ENCODE measurements at regions not wholly inside any gene's neighbourhood (a gene's known extent, or its start where the extent isn't known, plus 50 kb on each side); places are given as distances from the start of the nearest gene placed in this dataset.

DNA sequence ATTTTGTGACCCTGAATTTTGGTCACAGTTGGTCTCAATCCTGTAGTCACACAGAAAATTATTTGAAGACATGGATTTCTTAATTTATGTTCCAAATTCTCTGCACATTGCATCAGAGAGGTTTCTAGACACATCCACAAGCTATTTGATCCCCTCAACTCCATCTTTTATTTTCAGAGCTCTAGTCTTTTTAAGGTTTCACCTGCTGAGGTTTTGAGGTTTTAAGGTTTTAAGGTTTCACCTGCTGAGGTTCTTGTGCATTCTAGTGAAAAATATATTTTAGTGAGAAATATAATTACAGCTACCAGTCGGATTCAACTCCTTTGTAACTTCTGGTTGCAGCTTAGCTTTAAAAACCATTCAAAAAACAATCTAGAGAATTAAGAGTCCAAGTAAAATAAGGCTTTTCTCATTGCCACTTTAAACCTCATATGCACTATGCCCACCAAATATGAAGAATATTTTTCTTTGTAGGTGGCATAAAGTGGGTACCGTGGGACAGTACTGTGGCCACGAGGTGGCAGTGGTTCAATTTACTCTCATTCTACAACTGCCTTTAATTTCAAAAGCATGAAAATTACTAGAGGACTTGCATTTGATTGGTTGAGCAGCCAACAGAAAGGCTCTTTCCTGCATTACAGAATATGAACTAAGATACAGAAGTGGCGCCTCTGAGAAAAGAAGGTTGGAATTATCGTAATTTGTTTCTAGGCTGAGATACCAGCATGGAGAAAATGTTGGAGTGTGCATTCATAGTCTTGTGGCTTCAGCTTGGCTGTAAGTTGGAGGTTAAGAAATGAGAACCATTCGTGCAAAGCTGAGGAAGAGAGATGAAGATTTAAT, 366.5 kb upstream of the OR4E1 start:
- no peaks in the 10 kb centered on the region for H3K9me3 Mint-ChIP-seq (ENCODE audit: low read depth)
- H3K27ac Mint-ChIP-seq, result peak overlapping the region; percentile 70
- peaks cover 12% of the 10 kb centered on the region for H3K4me1 Mint-ChIP-seq
- no peaks in the 10 kb centered on the region for H3K27me3 Mint-ChIP-seq
- POLR2A ChIA-PET, result no interaction called here
- CTCF ChIA-PET, result interaction anchor here (0.6 to 1.6 kb wide), 25 partner anchors 13 to 530 kb away, joined by 3 to 11 read pairs (median 4); no protein-coding TSS in a partner anchor
- ATAC-seq (peak; percentile 94), DNase-seq (peak; percentile 70)
- intact Hi-C loops (cut with DNase I, micrococcal nuclease), result loop anchor here (5.0 kb wide), 1 partner anchor 38 kb away; no protein-coding TSS in a partner anchor
- peak overlapping the region; percentile 73 for H3K4me3 Mint-ChIP-seq
- no peaks in the 10 kb centered on the region for H3K36me3 Mint-ChIP-seq (ENCODE audit: low read depth)

GRCh38 chr14:22036541-22037239, 363.1 kb upstream of the OR4E1 start:
- peaks cover 8% of the 10 kb centered on the region for H3K4me1 Mint-ChIP-seq
- DNase-seq (no peak), ATAC-seq (no peak)
- H3K36me3 Mint-ChIP-seq (ENCODE audit: low read depth), result no peaks in the 10 kb centered on the region
- ChIA-PET POLR2A (no interaction called here), CTCF (interaction anchor here (0.6 kb wide), 1 partner anchor 23 kb away, joined by 3 read pairs; no protein-coding TSS in a partner anchor)
- no peak overlapping the region for H3K4me3 Mint-ChIP-seq
- no peaks in the 10 kb centered on the region for H3K27me3 Mint-ChIP-seq
- intact Hi-C loops (cut with DNase I, micrococcal nuclease), result no loop called here
- H3K27ac Mint-ChIP-seq, result no peak overlapping the region
- H3K9me3 Mint-ChIP-seq (ENCODE audit: low read depth), result no peaks in the 10 kb centered on the region

DNA sequence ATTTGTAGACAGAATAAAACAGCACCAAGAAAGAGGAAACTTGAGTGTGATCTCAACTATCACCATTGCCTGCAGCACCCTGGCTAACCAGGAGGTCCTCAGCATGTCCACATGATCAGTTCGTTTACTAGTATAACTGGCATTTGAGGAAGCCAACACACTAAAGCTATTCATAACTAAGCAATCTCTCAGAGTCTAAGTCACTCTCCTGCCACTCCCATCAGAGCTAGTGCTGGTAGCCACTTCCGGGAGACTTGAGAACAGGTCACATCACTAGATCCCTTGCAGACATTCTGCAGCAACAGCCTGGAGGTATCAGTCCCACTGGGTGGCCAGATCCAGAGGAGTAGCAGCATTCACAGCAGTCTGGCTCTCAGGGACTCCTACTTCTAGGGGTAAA, 352.9 kb upstream of the OR4E1 start:
- no peak for DNase-seq

GRCh38 chr14:22025879-22026278, 352.3 kb upstream of the OR4E1 start:
- DNase-seq (no peak), ATAC-seq (no peak)
- H3K27ac Mint-ChIP-seq, result no peak overlapping the region
- ChIA-PET CTCF (interaction anchor here (0.6 to 3.1 kb wide), 3 partner anchors 14 to 24 kb away, joined by 3 to 11 read pairs (median 5); no protein-coding TSS in a partner anchor), POLR2A (no interaction called here)
- peaks cover 2% of the 10 kb centered on the region for H3K27me3 Mint-ChIP-seq
- no peaks in the 10 kb centered on the region for H3K36me3 Mint-ChIP-seq (ENCODE audit: low read depth)
- intact Hi-C loops (cut with DNase I, micrococcal nuclease), result no loop called here
- H3K4me1 Mint-ChIP-seq, result peaks cover 4% of the 10 kb centered on the region
- H3K4me3 Mint-ChIP-seq, result no peak overlapping the region
- H3K9me3 Mint-ChIP-seq (ENCODE audit: low read depth), result no peaks in the 10 kb centered on the region

More for the DNA sequence above, 352.9 kb upstream of the OR4E1 start:
- CTCF ChIA-PET, result interaction anchor here (0.7 to 3.1 kb wide), 4 partner anchors 14 to 552 kb away, joined by 3 to 11 read pairs (median 4); no protein-coding TSS in a partner anchor
- POLR2A ChIA-PET, result interaction anchor here (0.6 kb wide), 1 partner anchor 508 kb away, joined by 3 read pairs; no protein-coding TSS in a partner anchor
- no peak overlapping the region for H3K4me3 Mint-ChIP-seq
- intact Hi-C loops (cut with DNase I, micrococcal nuclease), result no loop called here
- peak; percentile 42 for ATAC-seq
- no peaks in the 10 kb centered on the region for H3K36me3 Mint-ChIP-seq (ENCODE audit: low read depth)
- H3K27me3 Mint-ChIP-seq, result peaks cover 2% of the 10 kb centered on the region
- no peak overlapping the region for H3K27ac Mint-ChIP-seq
- H3K4me1 Mint-ChIP-seq, result peaks cover 4% of the 10 kb centered on the region
- H3K9me3 Mint-ChIP-seq (ENCODE audit: low read depth), result no peaks in the 10 kb centered on the region

DNA sequence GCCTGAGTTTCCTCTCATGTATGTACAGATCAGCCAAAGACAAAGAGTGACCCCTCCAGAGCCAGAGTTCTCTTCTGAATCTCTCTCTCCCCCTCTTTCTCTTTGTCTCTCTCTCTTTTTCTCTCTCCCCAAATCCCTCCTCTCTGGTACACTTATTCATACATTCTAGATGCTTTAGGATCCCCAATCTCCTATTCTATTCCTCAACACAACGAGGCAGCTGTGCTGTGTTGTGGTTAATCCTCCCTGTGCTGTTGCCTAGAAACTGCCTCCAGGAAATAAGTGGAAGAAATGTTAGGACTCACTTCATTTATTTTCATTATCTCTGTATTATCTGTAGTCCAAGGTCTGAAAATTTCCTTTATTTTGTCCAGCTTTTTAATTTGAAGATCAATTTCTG, 350.5 kb upstream of the OR4E1 start:
- intact Hi-C loops (cut with DNase I, micrococcal nuclease), result no loop called here
- Mint-ChIP-seq H3K4me1 (peaks cover 4% of the 10 kb centered on the region), H3K27ac (no peak overlapping the region), H3K36me3 (ENCODE audit: low read depth) (no peaks in the 10 kb centered on the region), H3K27me3 (peaks cover 2% of the 10 kb centered on the region), H3K4me3 (no peak overlapping the region), H3K9me3 (ENCODE audit: low read depth) (no peaks in the 10 kb centered on the region)
- POLR2A ChIA-PET, result no interaction called here
- no peak for ATAC-seq
- no peak for DNase-seq
- CTCF ChIA-PET, result interaction anchor here (1.2 kb wide), 1 partner anchor 46 kb away, joined by 3 read pairs; no protein-coding TSS in a partner anchor

DNA sequence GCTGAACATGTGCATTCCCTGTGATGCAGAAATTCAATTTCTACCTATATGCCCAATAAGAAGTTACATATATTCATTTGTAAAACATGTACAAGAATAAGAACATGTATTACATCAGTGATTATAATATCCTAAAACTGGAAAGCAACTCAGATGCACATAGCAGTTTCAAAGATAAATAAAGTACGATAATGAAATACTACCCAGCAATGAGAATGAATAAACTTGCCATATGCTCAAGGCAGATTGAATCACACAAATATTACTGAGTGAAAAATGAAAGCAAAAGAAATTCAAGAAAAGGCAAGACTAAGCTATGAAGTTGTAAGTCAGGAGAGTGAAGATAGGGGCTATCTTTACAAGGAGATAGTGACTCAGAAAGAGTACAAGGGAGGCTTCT, 345.3 kb upstream of the OR4E1 start:
- CTCF ChIA-PET, result interaction anchor here (1.0 to 1.4 kb wide), 2 partner anchors 22 to 40 kb away, joined by 3 read pairs; no protein-coding TSS in a partner anchor
- DNase-seq, result no peak
- no peak for ATAC-seq
- POLR2A ChIA-PET, result no interaction called here
- Mint-ChIP-seq H3K27me3 (peaks cover 2% of the 10 kb centered on the region), H3K4me3 (no peak overlapping the region), H3K27ac (no peak overlapping the region), H3K4me1 (peaks cover 2% of the 10 kb centered on the region), H3K36me3 (ENCODE audit: low read depth) (no peaks in the 10 kb centered on the region), H3K9me3 (ENCODE audit: low read depth) (no peaks in the 10 kb centered on the region)
- intact Hi-C loops (cut with DNase I, micrococcal nuclease), result no loop called here

GRCh38 chr14:22012452-22012851, 338.8 kb upstream of the OR4E1 start:
- DNase-seq (no peak), ATAC-seq (no peak)
- H3K4me3 Mint-ChIP-seq, result no peak overlapping the region
- CTCF ChIA-PET, result no interaction called here
- H3K27me3 Mint-ChIP-seq, result no peaks in the 10 kb centered on the region
- peaks cover 12% of the 10 kb centered on the region for H3K4me1 Mint-ChIP-seq
- H3K9me3 Mint-ChIP-seq (ENCODE audit: low read depth), result no peaks in the 10 kb centered on the region
- peaks cover 4% of the 10 kb centered on the region for H3K36me3 Mint-ChIP-seq (ENCODE audit: low read depth)
- H3K27ac Mint-ChIP-seq, result no peak overlapping the region
- POLR2A ChIA-PET, result interaction anchor here (0.6 kb wide), 1 partner anchor 100 kb away, joined by 3 read pairs; no protein-coding TSS in a partner anchor
- intact Hi-C loops (cut with DNase I, micrococcal nuclease), result no loop called here

- no peaks in the 10 kb centered on the region for H3K27me3 Mint-ChIP-seq
- H3K4me1 Mint-ChIP-seq, result peaks cover 22% of the 10 kb centered on the region
- CTCF ChIA-PET, result interaction anchor here (3.0 kb wide), 1 partner anchor 15 kb away, joined by 11 read pairs; no protein-coding TSS in a partner anchor
- intact Hi-C loops (cut with DNase I, micrococcal nuclease), result no loop called here
- ATAC-seq (no peak), DNase-seq (no peak)
- H3K36me3 Mint-ChIP-seq (ENCODE audit: low read depth), result peaks cover 9% of the 10 kb centered on the region
- POLR2A ChIA-PET, result no interaction called here
- no peak overlapping the region for H3K4me3 Mint-ChIP-seq
- no peaks in the 10 kb centered on the region for H3K9me3 Mint-ChIP-seq (ENCODE audit: low read depth)
- H3K27ac Mint-ChIP-seq, result no peak overlapping the region
These were observed 337.6 kb upstream of the OR4E1 start for GRCh38 chr14:22011253-22011642.

DNA sequence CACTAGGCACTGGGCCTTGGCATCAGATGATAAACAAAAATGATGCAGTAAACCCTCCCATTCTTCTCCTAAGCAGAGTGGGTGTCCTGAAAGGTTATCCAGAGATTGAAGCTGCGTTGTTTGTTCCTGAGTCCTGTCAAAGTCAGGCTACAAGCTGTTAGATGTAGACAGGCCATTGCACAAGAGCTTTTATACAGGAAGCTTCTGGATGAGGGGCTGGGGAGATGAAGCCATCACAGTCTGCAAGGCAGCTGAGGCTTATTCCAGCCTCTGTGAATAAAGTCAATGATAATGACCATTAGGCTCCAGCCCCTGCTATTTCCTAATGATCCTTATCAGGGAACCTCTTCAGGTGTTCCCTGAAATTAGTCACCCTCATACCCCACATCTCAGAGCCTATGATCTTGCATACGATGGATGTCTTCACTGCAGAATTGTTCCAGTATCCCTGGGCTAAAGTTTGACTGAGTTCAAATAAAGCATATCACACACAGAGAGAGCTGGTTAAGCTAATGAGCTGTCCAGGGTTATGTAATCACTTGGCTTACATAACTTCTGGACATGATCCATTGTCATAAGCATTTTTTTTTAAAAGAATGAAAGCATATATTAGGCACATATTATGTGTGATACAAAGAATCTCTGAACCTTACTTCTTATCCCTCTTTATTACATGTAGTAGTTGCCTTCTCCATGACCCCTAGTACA, 337.1 kb upstream of the OR4E1 start:
- no peak for ATAC-seq
- CTCF ChIA-PET, result interaction anchor here (0.7 to 3.0 kb wide), 3 partner anchors 15 to 98 kb away, joined by 3 to 11 read pairs (median 3); no protein-coding TSS in a partner anchor
- no peak for DNase-seq
- no peaks in the 10 kb centered on the region for H3K27me3 Mint-ChIP-seq
- H3K4me1 Mint-ChIP-seq, result peaks cover 22% of the 10 kb centered on the region
- no peak overlapping the region for H3K4me3 Mint-ChIP-seq
- POLR2A ChIA-PET, result no interaction called here
- no peak overlapping the region for H3K27ac Mint-ChIP-seq
- H3K36me3 Mint-ChIP-seq (ENCODE audit: low read depth), result peaks cover 9% of the 10 kb centered on the region
- H3K9me3 Mint-ChIP-seq (ENCODE audit: low read depth), result no peaks in the 10 kb centered on the region
- intact Hi-C loops (cut with DNase I, micrococcal nuclease), result no loop called here

DNA sequence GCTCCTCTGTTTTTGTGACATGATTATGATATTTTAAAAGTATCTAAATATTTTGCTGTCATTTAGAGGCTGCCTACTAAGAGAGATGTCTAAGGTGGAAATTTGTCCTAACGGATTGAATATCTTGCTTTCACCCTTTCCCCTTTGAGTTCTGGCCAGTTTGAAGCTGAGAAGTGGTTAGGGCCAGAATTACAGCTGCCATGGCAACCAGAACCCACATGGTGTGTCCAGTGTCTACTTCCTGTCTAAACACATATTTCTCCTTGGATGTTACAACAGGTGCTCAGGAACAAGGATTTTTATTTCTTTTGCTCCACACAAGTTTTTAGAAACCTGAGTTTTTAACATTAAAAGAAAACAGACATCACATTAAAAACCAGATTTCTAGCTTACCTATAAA, 335.1 kb upstream of the OR4E1 start:
- Mint-ChIP-seq H3K27me3 (no peaks in the 10 kb centered on the region), H3K4me3 (no peak overlapping the region), H3K36me3 (ENCODE audit: low read depth) (peaks cover 14% of the 10 kb centered on the region), H3K9me3 (ENCODE audit: low read depth) (no peaks in the 10 kb centered on the region), H3K4me1 (peaks cover 23% of the 10 kb centered on the region), H3K27ac (no peak overlapping the region)
- intact Hi-C loops (cut with DNase I, micrococcal nuclease), result no loop called here
- ATAC-seq, result no peak
- no peak for DNase-seq
- ChIA-PET CTCF (interaction anchor here (1.0 to 3.0 kb wide), 4 partner anchors 17 to 95 kb away, joined by 3 to 11 read pairs (median 3); no protein-coding TSS in a partner anchor), POLR2A (no interaction called here)

Data from activated CD4-positive, alpha-beta T cell treated with anti-CD3 and anti-CD28 coated beads for 36 hours (primary cell).